ENCODE measurements at regions not wholly inside any gene's neighbourhood (a gene's known extent, or its start where the extent isn't known, plus 50 kb on each side); places are given as distances from the start of the nearest gene placed in this dataset.

GRCh38 chr6:1479601-1480221 lies 90.3 kb downstream of the FOXF2 start:
- Histone ChIP-seq H3K27me3 (ENCODE audit: insufficient read depth, low read depth) (no peaks in the 10 kb centered on the region), H3K9me3 (ENCODE audit: insufficient read depth, low read depth) (no peaks in the 10 kb centered on the region), H3K27ac (no peak overlapping the region), H3K9me2 (ENCODE audit: insufficient read depth) (no peaks in the 10 kb centered on the region), H3K4me2 (no peak overlapping the region), H3K36me3 (ENCODE audit: low read depth) (no peaks in the 10 kb centered on the region), H3K4me3 (no peak overlapping the region), H2AFZ (no peak overlapping the region), H3K79me2 (ENCODE audit: low read depth) (no peaks in the 10 kb centered on the region), H3K4me1 (replicated peaks; ENCODE audit: insufficient read depth) (peaks cover 18% of the 10 kb centered on the region), H3F3A (ENCODE audit: insufficient read depth, low read depth) (peaks cover 17% of the 10 kb centered on the region), H4K20me1 (ENCODE audit: insufficient read depth) (no peaks in the 10 kb centered on the region)
- BruUV-seq (replicated peaks), result no TSS peak
- DNase-seq, result no peak
- intact Hi-C loops (cut with micrococcal nuclease; ENCODE audit: unreplicated experiment), result no loop called here
- CTCF ChIA-PET, result interaction anchor here (0.7 kb wide), 1 partner anchor 50 kb away, joined by 3 read pairs; no protein-coding TSS in a partner anchor
- TF ChIP-seq EZH2 (IDR thresholded peaks at IDR 0.05; ENCODE audit: low read depth) (no peak), CTCF (conservative IDR thresholded peaks at IDR 0.05) (no peak)
- POLR2A ChIA-PET (ENCODE audit: unreplicated experiment), result interaction anchor here (0.6 kb wide), 1 partner anchor 818 kb away, joined by 8 read pairs; no protein-coding TSS in a partner anchor

GRCh38 chr6:1481286-1481685 lies 91.9 kb downstream of the FOXF2 start:
- no peak for TF ChIP-seq CTCF (conservative IDR thresholded peaks at IDR 0.05)
- TF ChIP-seq EZH2 (IDR thresholded peaks at IDR 0.05; ENCODE audit: low read depth), result no peak
- Histone ChIP-seq H3K4me2 (peak overlapping the region; percentile 60), H3K27me3 (ENCODE audit: insufficient read depth, low read depth) (no peaks in the 10 kb centered on the region), H3K9me3 (ENCODE audit: insufficient read depth, low read depth) (no peaks in the 10 kb centered on the region), H3F3A (ENCODE audit: insufficient read depth, low read depth) (peaks cover 17% of the 10 kb centered on the region), H3K4me1 (replicated peaks; ENCODE audit: insufficient read depth) (peaks cover 30% of the 10 kb centered on the region), H3K27ac (peak overlapping the region; percentile 82), H3K36me3 (ENCODE audit: low read depth) (no peaks in the 10 kb centered on the region), H3K9me2 (ENCODE audit: insufficient read depth) (no peaks in the 10 kb centered on the region), H3K4me3 (no peak overlapping the region), H2AFZ (no peak overlapping the region), H4K20me1 (ENCODE audit: insufficient read depth) (no peaks in the 10 kb centered on the region), H3K79me2 (ENCODE audit: low read depth) (no peaks in the 10 kb centered on the region)
- POLR2A ChIA-PET (ENCODE audit: unreplicated experiment), result interaction anchor here (0.5 to 0.8 kb wide), 6 partner anchors 12 to 811 kb away, joined by 3 to 7 read pairs (median 4); no protein-coding TSS in a partner anchor
- DNase-seq, result peak; percentile 65 to 90
- intact Hi-C loops (cut with micrococcal nuclease; ENCODE audit: unreplicated experiment), result no loop called here
- CTCF ChIA-PET, result no interaction called here
- no TSS peak for BruUV-seq (replicated peaks)

DNA sequence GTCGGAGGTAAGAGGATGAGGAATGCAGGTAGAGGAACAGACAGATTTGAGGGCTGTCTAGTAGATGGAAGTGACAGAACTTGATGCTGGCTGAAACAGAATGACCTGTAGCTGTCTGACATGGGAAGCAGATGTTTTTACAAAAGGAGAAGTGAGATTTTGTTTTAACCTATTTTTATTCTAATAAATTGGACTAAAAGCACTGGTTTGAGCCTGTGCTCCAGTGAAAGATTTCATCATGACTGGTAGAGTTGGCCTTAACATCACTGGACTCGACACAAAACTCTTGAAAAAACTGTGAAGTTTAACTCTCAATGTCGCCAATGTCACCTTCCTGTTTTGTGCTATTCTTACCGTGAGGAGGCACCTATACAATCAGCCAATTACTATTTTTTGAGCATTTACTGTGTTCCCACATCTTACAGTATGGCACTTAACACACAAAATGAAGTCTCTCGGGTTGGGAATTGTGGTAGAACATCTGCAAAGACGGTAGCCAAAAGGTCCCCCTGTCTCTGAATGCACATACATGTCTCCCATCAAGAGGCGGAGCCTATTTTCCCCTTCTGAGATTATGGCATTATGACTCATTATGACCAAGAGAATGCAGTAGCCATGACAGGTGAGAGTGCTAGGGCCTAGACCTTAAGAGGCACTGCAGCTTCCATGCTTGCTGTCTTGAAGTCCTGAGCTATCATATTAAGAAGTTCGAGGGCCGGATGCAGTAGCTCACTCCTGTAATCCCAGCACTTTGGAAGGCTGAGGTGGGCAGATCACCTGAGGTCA lies 93.2 kb downstream of the FOXF2 start:
- no peaks in the 10 kb centered on the region for H3K27me3 ChIP-seq (ENCODE audit: insufficient read depth, low read depth)
- no peak overlapping the region for H2AFZ ChIP-seq
- no peaks in the 10 kb centered on the region for H3K9me2 ChIP-seq (ENCODE audit: insufficient read depth)
- H3F3A ChIP-seq (ENCODE audit: insufficient read depth, low read depth), result peaks cover 17% of the 10 kb centered on the region
- POLR2A ChIA-PET (ENCODE audit: unreplicated experiment), result no interaction called here
- BruUV-seq (replicated peaks), result no TSS peak
- H3K4me2 ChIP-seq, result peak overlapping the region; percentile 60; the same call in 1 of the 2 replicates
- CTCF ChIA-PET, result interaction anchor here (0.6 kb wide), 1 partner anchor 604 kb away, joined by 3 read pairs; no protein-coding TSS in a partner anchor
- H3K36me3 ChIP-seq (ENCODE audit: low read depth), result no peaks in the 10 kb centered on the region
- peaks cover 30% of the 10 kb centered on the region for H3K4me1 ChIP-seq (replicated peaks; ENCODE audit: insufficient read depth)
- no peak overlapping the region for H3K4me3 ChIP-seq
- H3K79me2 ChIP-seq (ENCODE audit: low read depth), result no peaks in the 10 kb centered on the region
- intact Hi-C loops (cut with micrococcal nuclease; ENCODE audit: unreplicated experiment), result no loop called here
- no peak for DNase-seq
- H3K27ac ChIP-seq, result peak overlapping the region; percentile 52; the same call in 1 of the 2 replicates
- H4K20me1 ChIP-seq (ENCODE audit: insufficient read depth), result no peaks in the 10 kb centered on the region
- H3K9me3 ChIP-seq (ENCODE audit: insufficient read depth, low read depth), result no peaks in the 10 kb centered on the region
- no peak for TF ChIP-seq EZH2 (IDR thresholded peaks at IDR 0.05; ENCODE audit: low read depth)
- no peak for TF ChIP-seq CTCF (conservative IDR thresholded peaks at IDR 0.05)

All from PC-9 (cell line).